ENCODE measurements at regions not wholly inside any gene's neighbourhood (a gene's known extent, or its start where the extent isn't known, plus 50 kb on each side); places are given as distances from the start of the nearest gene placed in this dataset.

GRCh38 chr7:119571666-119572065, 701.3 kb upstream of the KCND2 start:
- TF ChIP-seq ESRRG (CRISPR knock-in tag; IDR thresholded peaks at IDR 0.05): no peak
- no peak for TF ChIP-seq BACH2 (CRISPR knock-in tag; IDR thresholded peaks at IDR 0.05; ENCODE audit: borderline replicate concordance)
- no peak for TF ChIP-seq ZC3H10 (CRISPR knock-in tag; IDR thresholded peaks at IDR 0.05)
- TF ChIP-seq TOX (CRISPR knock-in tag; IDR thresholded peaks at IDR 0.05; ENCODE audit: borderline replicate concordance): no peak
- TF ChIP-seq ISL1 (CRISPR knock-in tag; IDR thresholded peaks at IDR 0.05): no peak
- no peak for ATAC-seq

- ATAC-seq: peak; percentile 52
- TF ChIP-seq TCF4 (CRISPR knock-in tag; IDR thresholded peaks at IDR 0.05; ENCODE audit: borderline replicate concordance) (no peak), ZNF565 (CRISPR knock-in tag; conservative IDR thresholded peaks at IDR 0.05; ENCODE audit: low read depth) (no peak), ESRRG (CRISPR knock-in tag; IDR thresholded peaks at IDR 0.05) (no peak), SNAI2 (CRISPR knock-in tag; IDR thresholded peaks at IDR 0.05) (no peak), POU6F1 (CRISPR knock-in tag; IDR thresholded peaks at IDR 0.05; ENCODE audit: borderline replicate concordance, low read depth) (no peak), OSR1 (CRISPR knock-in tag; IDR thresholded peaks at IDR 0.05) (no peak), CREB5 (CRISPR knock-in tag; IDR thresholded peaks at IDR 0.05; ENCODE audit: low read depth) (no peak), ZFP3 (CRISPR knock-in tag; IDR thresholded peaks at IDR 0.05) (no peak), CSDC2 (CRISPR knock-in tag; IDR thresholded peaks at IDR 0.05) (no peak), TSHZ2 (CRISPR knock-in tag; IDR thresholded peaks at IDR 0.05) (no peak), PATZ1 (CRISPR knock-in tag; IDR thresholded peaks at IDR 0.05; ENCODE audit: borderline replicate concordance) (no peak), BACH2 (CRISPR knock-in tag; IDR thresholded peaks at IDR 0.05; ENCODE audit: borderline replicate concordance) (no peak), RARB (CRISPR knock-in tag; IDR thresholded peaks at IDR 0.05) (no peak), ARNTL (CRISPR knock-in tag; IDR thresholded peaks at IDR 0.05; ENCODE audit: borderline replicate concordance, low read depth) (no peak)
Observed at GRCh38 chr7:119572132-119572531, 700.8 kb upstream of the KCND2 start.

GRCh38 chr7:119572541-119572940, 700.4 kb upstream of the KCND2 start:
- TF ChIP-seq CSRNP3 (CRISPR knock-in tag; IDR thresholded peaks at IDR 0.05): no peak
- no peak for TF ChIP-seq ESRRG (CRISPR knock-in tag; IDR thresholded peaks at IDR 0.05)
- no peak for TF ChIP-seq ZFP30 (CRISPR knock-in tag; IDR thresholded peaks at IDR 0.05)
- TF ChIP-seq BACH2 (CRISPR knock-in tag; IDR thresholded peaks at IDR 0.05; ENCODE audit: borderline replicate concordance): no peak
- no peak for TF ChIP-seq TCF4 (CRISPR knock-in tag; IDR thresholded peaks at IDR 0.05; ENCODE audit: borderline replicate concordance)
- TF ChIP-seq ARNTL (CRISPR knock-in tag; IDR thresholded peaks at IDR 0.05; ENCODE audit: borderline replicate concordance, low read depth): no peak
- TF ChIP-seq GLIS3 (CRISPR knock-in tag; IDR thresholded peaks at IDR 0.05): no peak
- TF ChIP-seq TSHZ2 (CRISPR knock-in tag; IDR thresholded peaks at IDR 0.05): no peak
- no peak for TF ChIP-seq ZFP3 (CRISPR knock-in tag; IDR thresholded peaks at IDR 0.05)
- TF ChIP-seq ISL1 (CRISPR knock-in tag; IDR thresholded peaks at IDR 0.05): no peak
- TF ChIP-seq PPARA (CRISPR knock-in tag; IDR thresholded peaks at IDR 0.05; ENCODE audit: borderline replicate concordance): no peak
- TF ChIP-seq POU6F1 (CRISPR knock-in tag; IDR thresholded peaks at IDR 0.05; ENCODE audit: borderline replicate concordance, low read depth): no peak
- TF ChIP-seq RARB (CRISPR knock-in tag; IDR thresholded peaks at IDR 0.05): no peak
- TF ChIP-seq ZNF70 (CRISPR knock-in tag; IDR thresholded peaks at IDR 0.05): no peak
- TF ChIP-seq ZC3H10 (CRISPR knock-in tag; IDR thresholded peaks at IDR 0.05): no peak
- no peak for TF ChIP-seq ZNF8 (CRISPR knock-in tag; IDR thresholded peaks at IDR 0.05)
- ATAC-seq: no peak

All from SK-N-SH treated with all-trans-retinoic acid at 6 μM for 48 hours (cell line).